Activated CD8-positive, alpha-beta T cell treated with anti-CD3 and anti-CD28 coated beads for 36 hours (primary cell): ENCODE measurements at regions not wholly inside any gene's neighbourhood (a gene's known extent, or its start where the extent isn't known, plus 50 kb on each side); places are given as distances from the start of the nearest gene placed in this dataset.

Experiments
- ATAC-seq: fragments of 200-7000 bp; cut with Tn5 transposase; one replicate; pipeline ENCODE4 v1.10.0; 2021; ENCODE audit warnings: mild to moderate bottlenecking, moderate library complexity
- CTCF ChIA-PET: fragments of 350-600 bp; sonication (Branson Sonifier 250); formaldehyde crosslinking; loops from one replicate; lab custom pipeline; 2021; ENCODE audit warnings: antibody characterized with exemption; lab: Charles Lee
- POLR2A ChIA-PET: fragments of 350-600 bp; sonication (Branson Sonifier 250); formaldehyde crosslinking; loops from one replicate; lab custom pipeline; 2021; ENCODE audit warnings: antibody characterized with exemption; lab: Charles Lee
- DNase-seq: peaks from one replicate; pipeline ENCODE4 v3.0.0-alpha.2; 2020
- H3K27ac Mint-ChIP-seq: one replicate; pipeline ENCODE4 v1.8.0; 2021; ENCODE audit warnings: mild to moderate bottlenecking, mixed read lengths
- H3K27me3 Mint-ChIP-seq: one replicate; pipeline ENCODE4 v1.8.0; 2021; ENCODE audit warnings: mixed read lengths
- H3K36me3 Mint-ChIP-seq: one replicate; pipeline ENCODE4 v1.8.0; 2021; ENCODE audit warnings: low read depth, mixed read lengths
- H3K4me1 Mint-ChIP-seq: one replicate; pipeline ENCODE4 v1.8.0; 2021; ENCODE audit warnings: low read depth, mixed read lengths
- H3K4me3 Mint-ChIP-seq: one replicate; pipeline ENCODE4 v1.8.0; 2021; ENCODE audit warnings: mild to moderate bottlenecking, moderate library complexity, mixed read lengths
- H3K9me3 Mint-ChIP-seq: one replicate; pipeline ENCODE4 v1.8.0; 2021; ENCODE audit warnings: mixed read lengths
- intact Hi-C: fragments of 100-400 bp; cut with micrococcal nuclease; formaldehyde crosslinking; loops from one replicate; pipeline ENCODE4 v1.10.0; 2022
- TF ChIP-seq, protein P1 (sequence below): fragments of 200-600 bp; IDR thresholded peaks from one replicate; pipeline ENCODE4 v1.8.0; 2022; ENCODE audit warnings: antibody characterized with exemption, mild to moderate bottlenecking

DNA sequence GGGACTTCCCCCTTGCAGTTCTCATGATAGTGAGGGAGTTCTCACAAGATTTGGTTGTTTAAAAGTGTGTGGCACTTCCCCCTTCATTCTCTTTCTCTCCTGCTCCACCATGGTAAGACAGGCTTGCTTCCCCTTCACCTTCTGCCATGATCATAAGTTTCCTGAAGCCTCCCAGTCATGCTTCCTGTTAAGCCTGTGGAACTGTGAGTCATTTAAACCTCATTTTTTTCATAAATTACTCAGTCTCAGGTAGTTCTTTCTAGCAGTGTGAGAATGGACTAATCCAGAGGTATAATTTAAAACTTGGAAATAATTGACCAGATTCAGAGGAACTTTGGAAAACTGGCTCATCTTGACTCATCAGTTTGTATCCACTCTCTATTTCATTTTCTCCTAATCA lies 129.0 kb downstream of the TMEM47 start:
- ChIA-PET CTCF (no interaction called here), POLR2A (no interaction called here)
- DNase-seq (no peak), ATAC-seq (no peak)
- Mint-ChIP-seq H3K36me3 (no peaks in the 10 kb centered on the region), H3K4me3 (no peak overlapping the region), H3K4me1 (no peaks in the 10 kb centered on the region), H3K9me3 (no peaks in the 10 kb centered on the region), H3K27me3 (no peaks in the 10 kb centered on the region), H3K27ac (no peak overlapping the region)
- TF ChIP-seq, protein P1, sequence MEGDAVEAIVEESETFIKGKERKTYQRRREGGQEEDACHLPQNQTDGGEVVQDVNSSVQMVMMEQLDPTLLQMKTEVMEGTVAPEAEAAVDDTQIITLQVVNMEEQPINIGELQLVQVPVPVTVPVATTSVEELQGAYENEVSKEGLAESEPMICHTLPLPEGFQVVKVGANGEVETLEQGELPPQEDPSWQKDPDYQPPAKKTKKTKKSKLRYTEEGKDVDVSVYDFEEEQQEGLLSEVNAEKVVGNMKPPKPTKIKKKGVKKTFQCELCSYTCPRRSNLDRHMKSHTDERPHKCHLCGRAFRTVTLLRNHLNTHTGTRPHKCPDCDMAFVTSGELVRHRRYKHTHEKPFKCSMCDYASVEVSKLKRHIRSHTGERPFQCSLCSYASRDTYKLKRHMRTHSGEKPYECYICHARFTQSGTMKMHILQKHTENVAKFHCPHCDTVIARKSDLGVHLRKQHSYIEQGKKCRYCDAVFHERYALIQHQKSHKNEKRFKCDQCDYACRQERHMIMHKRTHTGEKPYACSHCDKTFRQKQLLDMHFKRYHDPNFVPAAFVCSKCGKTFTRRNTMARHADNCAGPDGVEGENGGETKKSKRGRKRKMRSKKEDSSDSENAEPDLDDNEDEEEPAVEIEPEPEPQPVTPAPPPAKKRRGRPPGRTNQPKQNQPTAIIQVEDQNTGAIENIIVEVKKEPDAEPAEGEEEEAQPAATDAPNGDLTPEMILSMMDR, result no peak
- intact Hi-C loops, result no loop called here

DNA sequence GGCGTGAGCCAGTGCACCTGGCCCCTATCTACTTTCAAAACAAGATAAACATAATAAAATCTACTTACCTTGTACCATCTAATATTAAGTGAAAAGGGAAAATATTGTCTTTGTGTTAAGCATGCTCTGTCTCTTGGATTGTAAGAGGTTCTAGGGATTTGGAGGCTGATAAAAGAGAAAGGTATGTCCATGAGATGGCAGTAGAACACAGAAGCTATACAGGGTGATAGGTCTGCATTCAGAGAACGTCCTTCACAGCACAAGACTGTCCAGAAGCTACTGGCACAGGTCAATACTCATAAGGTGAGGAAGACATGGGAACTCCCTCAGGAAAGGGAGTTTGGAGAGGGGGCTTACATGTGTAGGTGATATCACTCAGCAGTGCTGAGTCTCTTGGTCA lies 135.5 kb downstream of the TMEM47 start:
- Mint-ChIP-seq H3K4me1 (no peaks in the 10 kb centered on the region), H3K27me3 (no peaks in the 10 kb centered on the region), H3K9me3 (no peaks in the 10 kb centered on the region), H3K36me3 (no peaks in the 10 kb centered on the region), H3K4me3 (no peak overlapping the region), H3K27ac (no peak overlapping the region)
- POLR2A ChIA-PET, result no interaction called here
- intact Hi-C loops, result no loop called here
- TF ChIP-seq, protein P1, result no peak
- ATAC-seq (no peak), DNase-seq (no peak)
- CTCF ChIA-PET, result no interaction called here

DNA sequence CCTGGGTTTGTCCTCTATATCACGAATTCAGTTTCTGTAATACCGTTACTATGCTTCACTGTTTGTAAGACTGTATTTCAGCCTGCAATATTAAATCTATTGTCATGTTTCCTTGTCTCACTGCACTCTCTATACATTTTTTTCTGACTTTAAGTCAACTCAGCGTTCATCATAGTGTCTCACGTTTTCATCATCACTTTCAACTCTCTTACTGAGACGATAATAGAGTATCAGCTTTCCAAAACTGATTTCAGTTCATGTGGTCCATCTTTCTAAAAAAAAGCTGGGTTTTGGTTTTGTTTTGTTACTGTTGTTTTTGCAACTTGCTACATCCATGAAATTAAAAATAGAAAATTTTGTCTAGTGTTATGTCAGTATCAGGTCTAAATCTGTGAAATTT lies 147.7 kb downstream of the TMEM47 start:
- Mint-ChIP-seq H3K27ac (no peak overlapping the region), H3K4me3 (no peak overlapping the region), H3K4me1 (no peaks in the 10 kb centered on the region), H3K9me3 (peaks cover 4% of the 10 kb centered on the region), H3K27me3 (no peaks in the 10 kb centered on the region), H3K36me3 (no peaks in the 10 kb centered on the region)
- DNase-seq (no peak), ATAC-seq (no peak)
- TF ChIP-seq, protein P1, result no peak
- POLR2A ChIA-PET, result no interaction called here
- CTCF ChIA-PET, result no interaction called here
- intact Hi-C loops, result no loop called here

DNA sequence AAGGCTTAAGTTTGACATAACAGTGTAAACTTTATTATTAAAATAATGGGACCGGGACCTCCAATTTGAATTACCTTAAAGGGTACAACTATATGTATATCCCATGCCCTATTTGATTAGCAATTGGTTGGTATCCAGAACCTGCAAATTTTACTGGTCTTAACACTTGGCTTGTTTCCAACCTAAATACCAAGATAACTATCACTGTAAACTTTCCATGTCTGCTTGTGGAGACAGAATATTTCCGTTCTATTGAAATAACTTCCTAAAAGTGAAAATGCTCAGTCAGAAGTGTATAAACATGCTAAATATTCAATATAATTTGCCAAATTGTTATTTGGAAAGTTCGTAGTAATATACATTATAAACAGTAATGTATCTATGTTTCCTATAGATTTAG lies 154.0 kb downstream of the TMEM47 start:
- peaks cover 6% of the 10 kb centered on the region for H3K9me3 Mint-ChIP-seq
- intact Hi-C loops, result no loop called here
- H3K4me3 Mint-ChIP-seq, result no peak overlapping the region
- DNase-seq, result no peak
- H3K36me3 Mint-ChIP-seq, result no peaks in the 10 kb centered on the region
- TF ChIP-seq, protein P1, result no peak
- no peaks in the 10 kb centered on the region for H3K27me3 Mint-ChIP-seq
- ATAC-seq, result no peak
- H3K4me1 Mint-ChIP-seq, result no peaks in the 10 kb centered on the region
- POLR2A ChIA-PET, result no interaction called here
- CTCF ChIA-PET, result no interaction called here
- H3K27ac Mint-ChIP-seq, result no peak overlapping the region

DNA sequence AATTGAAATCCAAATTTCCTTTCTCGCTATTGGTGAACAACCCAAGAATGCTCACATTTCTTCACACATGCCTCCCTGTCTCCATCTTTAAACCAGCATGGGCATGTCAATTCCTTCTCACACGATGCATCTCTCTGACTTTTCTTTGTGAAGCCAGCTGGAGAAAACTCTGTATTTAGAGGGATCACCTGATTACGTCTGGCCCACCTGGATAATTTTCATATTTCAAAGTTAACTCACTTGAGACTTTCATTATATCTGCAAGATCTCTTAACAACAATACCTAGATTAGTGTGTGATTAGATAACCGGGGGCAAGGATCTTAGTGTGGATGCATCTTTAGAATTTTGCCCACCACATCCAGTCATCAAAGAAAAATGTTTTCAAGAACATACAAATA lies 164.0 kb downstream of the TMEM47 start:
- H3K27ac Mint-ChIP-seq, result no peak overlapping the region
- peaks cover 1% of the 10 kb centered on the region for H3K9me3 Mint-ChIP-seq
- H3K4me3 Mint-ChIP-seq, result no peak overlapping the region
- no peaks in the 10 kb centered on the region for H3K36me3 Mint-ChIP-seq
- ChIA-PET CTCF (no interaction called here), POLR2A (no interaction called here)
- no peak for DNase-seq
- TF ChIP-seq, protein P1, result no peak
- H3K4me1 Mint-ChIP-seq, result no peaks in the 10 kb centered on the region
- no peak for ATAC-seq
- H3K27me3 Mint-ChIP-seq, result no peaks in the 10 kb centered on the region
- intact Hi-C loops, result no loop called here
